DND-41 (cell line): ENCODE measurements at regions not wholly inside any gene's neighbourhood (a gene's known extent, or its start where the extent isn't known, plus 50 kb on each side); places are given as distances from the start of the nearest gene placed in this dataset.

Experiments used
- ATAC-seq: fragments of 200-7000 bp; cut with Tn5 transposase; 3 replicates; pipeline ENCODE4 v1.9.1; 2021; ENCODE audit warnings: low read depth; ENCODE audit not compliant: insufficient read depth
- DNase-seq: peaks from one replicate; pipeline ENCODE4 v3.0.0-alpha.2; 2020
- H2AFZ ChIP-seq: 2 replicates; pipeline ENCODE4 v1.6.0; 2012; ENCODE audit warnings: low read depth, low read length
- H3K27ac ChIP-seq: 2 replicates; pipeline ENCODE4 v1.5.1; 2012; ENCODE audit warnings: low read length, inconsistent platforms
- H3K27me3 ChIP-seq: fragments of 200-600 bp; sonication (generic); 2 replicates; pipeline ENCODE4 v1.6.0; 2012; ENCODE audit warnings: low read length, mild to moderate bottlenecking, inconsistent platforms; ENCODE audit not compliant: insufficient read depth, poor library complexity
- H3K36me3 ChIP-seq: 2 replicates; pipeline ENCODE4 v1.5.1; 2012; ENCODE audit warnings: low read length, inconsistent platforms; ENCODE audit not compliant: insufficient read depth
- H3K4me1 ChIP-seq: 2 replicates; pipeline ENCODE4 v1.5.1; 2012; ENCODE audit warnings: mild to moderate bottlenecking, low read length; ENCODE audit not compliant: insufficient read depth
- H3K4me2 ChIP-seq: 2 replicates; pipeline ENCODE4 v1.6.0; 2012; ENCODE audit warnings: mild to moderate bottlenecking, moderate library complexity, low read length, inconsistent platforms; ENCODE audit not compliant: insufficient read depth
- H3K4me3 ChIP-seq, 2 experiments: fragments of 200-600 bp in 1 of 2; shearing (Covaris generic) in 1 of 2; 2 replicates each; pipeline ENCODE4 v1.5.1; 2012 to 2016; ENCODE audit warnings: inconsistent platforms in 2 of 2, low read length in 2 of 2, mild to moderate bottlenecking in 2 of 2, low read depth in 1 of 2, moderate library complexity in 1 of 2
- H3K79me2 ChIP-seq: 2 replicates; pipeline ENCODE4 v1.6.0; 2012; ENCODE audit warnings: low read length, inconsistent platforms; ENCODE audit not compliant: insufficient read depth
- H3K9ac ChIP-seq: 2 replicates; pipeline ENCODE4 v1.6.0; 2012; ENCODE audit warnings: low read depth, mild to moderate bottlenecking, inconsistent platforms, low read length, moderate library complexity
- H3K9me3 ChIP-seq: 2 replicates; pipeline ENCODE4 v1.5.1; 2012; ENCODE audit warnings: low read length, moderate library complexity, mild to moderate bottlenecking, inconsistent platforms; ENCODE audit not compliant: insufficient read depth, severe bottlenecking
- H4K20me1 ChIP-seq: 2 replicates; pipeline ENCODE4 v1.6.0; 2012; ENCODE audit warnings: low read length; ENCODE audit not compliant: insufficient read depth
- EZH2 ChIP-seq: IDR thresholded peaks from 3 replicates; pipeline ENCODE4 v1.6.1; 2012; ENCODE audit warnings: borderline replicate concordance, low read depth, mild to moderate bottlenecking, moderate library complexity, low read length, inconsistent platforms; ENCODE audit not compliant: severe bottlenecking
- TF ChIP-seq, protein P1 (sequence below): IDR thresholded peaks from 2 replicates; pipeline ENCODE4 v1.5.1; 2012; ENCODE audit warnings: borderline replicate concordance, low read length, moderate library complexity, mild to moderate bottlenecking; ENCODE audit not compliant: poor library complexity, severe bottlenecking; ENCODE audit errors: extremely low read depth

DNA sequence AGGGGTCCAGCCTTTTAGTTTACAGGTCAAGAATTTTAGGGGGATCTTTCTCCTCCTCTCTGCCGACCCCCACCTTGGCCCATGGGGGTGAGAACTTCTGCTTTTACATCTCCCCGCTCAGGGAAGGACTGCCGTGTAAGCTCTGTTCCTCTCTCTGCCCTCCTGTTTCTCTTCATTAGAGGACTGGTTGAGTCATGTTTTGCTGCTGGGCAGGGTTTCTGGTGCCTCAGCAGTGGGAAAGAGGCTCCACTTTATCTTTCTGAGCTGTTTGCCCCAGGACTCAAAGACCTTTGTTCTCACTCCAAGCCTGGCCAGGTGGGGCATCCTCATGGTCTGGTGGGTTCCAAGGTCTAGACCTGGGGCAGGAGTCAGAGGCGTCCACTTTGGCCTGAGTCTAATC is 93.0 kb downstream of the UTP18 start:
- TF ChIP-seq EZH2: no peak
- TF ChIP-seq, protein P1, sequence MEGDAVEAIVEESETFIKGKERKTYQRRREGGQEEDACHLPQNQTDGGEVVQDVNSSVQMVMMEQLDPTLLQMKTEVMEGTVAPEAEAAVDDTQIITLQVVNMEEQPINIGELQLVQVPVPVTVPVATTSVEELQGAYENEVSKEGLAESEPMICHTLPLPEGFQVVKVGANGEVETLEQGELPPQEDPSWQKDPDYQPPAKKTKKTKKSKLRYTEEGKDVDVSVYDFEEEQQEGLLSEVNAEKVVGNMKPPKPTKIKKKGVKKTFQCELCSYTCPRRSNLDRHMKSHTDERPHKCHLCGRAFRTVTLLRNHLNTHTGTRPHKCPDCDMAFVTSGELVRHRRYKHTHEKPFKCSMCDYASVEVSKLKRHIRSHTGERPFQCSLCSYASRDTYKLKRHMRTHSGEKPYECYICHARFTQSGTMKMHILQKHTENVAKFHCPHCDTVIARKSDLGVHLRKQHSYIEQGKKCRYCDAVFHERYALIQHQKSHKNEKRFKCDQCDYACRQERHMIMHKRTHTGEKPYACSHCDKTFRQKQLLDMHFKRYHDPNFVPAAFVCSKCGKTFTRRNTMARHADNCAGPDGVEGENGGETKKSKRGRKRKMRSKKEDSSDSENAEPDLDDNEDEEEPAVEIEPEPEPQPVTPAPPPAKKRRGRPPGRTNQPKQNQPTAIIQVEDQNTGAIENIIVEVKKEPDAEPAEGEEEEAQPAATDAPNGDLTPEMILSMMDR: no peak
- DNase-seq: no peak
- H3K36me3 ChIP-seq: no peaks in the 10 kb centered on the region
- ATAC-seq: no peak
- no peaks in the 10 kb centered on the region for H3K79me2 ChIP-seq
- no peak overlapping the region for H3K4me2 ChIP-seq
- H3K27ac ChIP-seq: no peak overlapping the region
- H3K27me3 ChIP-seq: peaks cover 31% of the 10 kb centered on the region
- no peak overlapping the region for H3K4me3 ChIP-seq
- H3K9ac ChIP-seq: no peak overlapping the region
- H3K9me3 ChIP-seq: no peaks in the 10 kb centered on the region
- no peaks in the 10 kb centered on the region for H3K4me1 ChIP-seq
- H4K20me1 ChIP-seq: no peaks in the 10 kb centered on the region
- no peak overlapping the region for H2AFZ ChIP-seq

DNA sequence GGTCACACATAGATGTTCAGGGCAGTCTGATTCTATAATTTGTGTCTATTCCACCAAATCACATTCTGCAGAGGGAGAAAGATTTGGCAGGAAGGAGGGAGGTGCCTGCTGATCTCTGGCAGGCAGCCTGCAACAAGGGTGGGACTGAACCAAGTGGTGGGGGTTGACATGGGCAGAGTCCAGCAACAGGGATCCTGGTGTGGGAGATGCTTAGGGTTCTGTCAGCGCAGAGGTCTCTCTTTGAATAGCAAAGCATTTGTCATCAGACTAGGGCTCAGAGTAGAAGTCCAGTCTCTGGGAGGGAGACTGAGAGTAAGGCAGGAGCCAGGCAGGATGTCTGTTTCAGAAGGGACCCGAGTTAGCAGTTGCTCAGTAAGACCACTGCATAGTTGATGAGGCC is 94.6 kb downstream of the UTP18 start:
- no peaks in the 10 kb centered on the region for H3K4me1 ChIP-seq
- ATAC-seq (no peak), DNase-seq (no peak)
- H3K9me3 ChIP-seq: no peaks in the 10 kb centered on the region
- H4K20me1 ChIP-seq: no peaks in the 10 kb centered on the region
- no peak overlapping the region for H3K27ac ChIP-seq
- H3K79me2 ChIP-seq: no peaks in the 10 kb centered on the region
- no peak overlapping the region for H3K9ac ChIP-seq
- TF ChIP-seq EZH2: no peak
- TF ChIP-seq, protein P1: no peak
- H2AFZ ChIP-seq: no peak overlapping the region
- H3K36me3 ChIP-seq: no peaks in the 10 kb centered on the region
- no peak overlapping the region for H3K4me2 ChIP-seq
- H3K4me3 ChIP-seq: no peak overlapping the region
- H3K27me3 ChIP-seq: peaks cover 20% of the 10 kb centered on the region

DNA sequence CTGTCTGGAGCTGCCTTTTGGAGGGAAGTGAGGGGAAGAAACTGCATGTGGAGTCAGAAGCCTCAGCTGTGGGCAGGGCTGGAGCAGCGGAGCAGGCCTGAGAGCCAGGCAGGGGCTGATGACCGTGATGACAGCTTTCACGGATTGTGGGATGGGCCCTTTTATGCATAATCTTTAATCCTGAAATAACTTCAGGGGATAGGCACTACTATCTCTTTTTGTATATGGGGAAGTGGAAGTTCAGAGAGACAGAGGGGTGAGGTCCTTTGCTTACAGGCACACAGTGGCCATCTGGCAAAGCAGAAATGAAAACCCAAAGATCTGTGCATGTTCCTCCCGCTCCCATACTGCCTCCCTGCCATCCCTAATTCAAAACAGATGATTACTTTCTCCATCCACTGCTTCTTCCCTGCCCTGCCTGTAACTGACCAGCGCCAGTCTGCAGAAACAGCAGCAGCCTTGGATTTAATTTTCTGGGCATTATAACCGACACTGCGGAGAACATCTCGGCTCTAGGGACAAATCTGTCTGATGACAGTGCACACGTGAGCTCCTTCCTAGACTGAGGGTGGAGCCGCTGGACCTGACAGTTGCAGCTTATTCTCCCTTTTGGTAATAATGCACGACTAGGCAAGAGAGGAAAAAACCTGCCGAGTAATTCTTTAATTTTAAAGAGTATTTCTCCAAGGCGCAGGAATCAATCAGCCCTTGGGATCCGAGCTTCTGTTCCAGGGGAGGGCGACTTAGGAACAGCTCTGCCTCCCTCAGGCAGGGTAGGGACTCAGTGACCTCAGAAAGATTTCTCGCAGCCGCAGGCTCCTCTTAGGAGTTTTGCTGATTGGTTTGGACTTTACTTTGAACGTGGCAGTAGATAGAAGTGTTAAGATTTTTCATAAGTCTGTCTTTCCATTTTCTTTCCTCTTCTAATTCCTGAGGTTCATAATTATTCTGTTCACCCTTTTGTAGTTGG is 95.4 kb downstream of the UTP18 start:
- no peaks in the 10 kb centered on the region for H3K9me3 ChIP-seq
- no peaks in the 10 kb centered on the region for H3K4me1 ChIP-seq
- no peaks in the 10 kb centered on the region for H3K36me3 ChIP-seq
- no peak overlapping the region for H3K9ac ChIP-seq
- no peak overlapping the region for H3K4me3 ChIP-seq
- H2AFZ ChIP-seq: no peak overlapping the region
- peaks cover 12% of the 10 kb centered on the region for H3K27me3 ChIP-seq
- H3K27ac ChIP-seq: no peak overlapping the region
- no peaks in the 10 kb centered on the region for H3K79me2 ChIP-seq
- no peak overlapping the region for H3K4me2 ChIP-seq
- DNase-seq (no peak), ATAC-seq (no peak)
- H4K20me1 ChIP-seq: no peaks in the 10 kb centered on the region
- TF ChIP-seq, protein P1: no peak
- TF ChIP-seq EZH2: no peak
